GM21576 (cell line): ENCODE measurements at regions not wholly inside any gene's neighbourhood (a gene's known extent, or its start where the extent isn't known, plus 50 kb on each side); places are given as distances from the start of the nearest gene placed in this dataset.

ENCODE experiments used
- ATAC-seq: cut with Tn5 transposase; IDR thresholded peaks from one replicate; pipeline ENCODE4 v1.9.1; 2021; ENCODE audit warnings: mild to moderate bottlenecking, moderate library complexity; ENCODE audit not compliant: unreplicated experiment

GRCh38 chr1:29653886-29654450, 417.6 kb downstream of the PTPRU start:
- no peak for ATAC-seq

- ATAC-seq, result no peak
Measured at GRCh38 chr1:29653034-29653810, 416.9 kb downstream of the PTPRU start.

- no peak for ATAC-seq
Measured at GRCh38 chr1:29651684-29652665, 415.7 kb downstream of the PTPRU start.

GRCh38 chr1:29651246-29651645, 414.9 kb downstream of the PTPRU start:
- no peak for ATAC-seq

- ATAC-seq, result no peak
Measured at GRCh38 chr1:29650476-29650875, 414.2 kb downstream of the PTPRU start.

GRCh38 chr1:29650041-29650400, 413.7 kb downstream of the PTPRU start:
- ATAC-seq, result no peak

- no peak for ATAC-seq
Measured at GRCh38 chr1:29649189-29650040, 413.1 kb downstream of the PTPRU start.

- ATAC-seq, result no peak
Measured at GRCh38 chr1:29648798-29649188, 412.5 kb downstream of the PTPRU start.

GRCh38 chr1:29648026-29648425, 411.7 kb downstream of the PTPRU start:
- no peak for ATAC-seq

GRCh38 chr1:29647581-29647980, 411.3 kb downstream of the PTPRU start:
- ATAC-seq, result no peak

- ATAC-seq, result no peak
Measured at GRCh38 chr1:29646161-29646775, 409.9 kb downstream of the PTPRU start.

- no peak for ATAC-seq
Measured at GRCh38 chr1:29645586-29645985, 409.3 kb downstream of the PTPRU start.

- ATAC-seq, result no peak
Measured at GRCh38 chr1:29644812-29645211, 408.5 kb downstream of the PTPRU start.

GRCh38 chr1:29643838-29644440, 407.6 kb downstream of the PTPRU start:
- ATAC-seq, result no peak

GRCh38 chr1:29643281-29643680, 407.0 kb downstream of the PTPRU start:
- no peak for ATAC-seq

GRCh38 chr1:29642519-29642918, 406.2 kb downstream of the PTPRU start:
- no peak for ATAC-seq

- ATAC-seq, result no peak
Measured at GRCh38 chr1:29641921-29642320, 405.6 kb downstream of the PTPRU start.

- no peak for ATAC-seq
Measured at GRCh38 chr1:29640428-29640785, 404.1 kb downstream of the PTPRU start.

- ATAC-seq, result no peak
Measured at GRCh38 chr1:29639741-29640427, 403.6 kb downstream of the PTPRU start.
